Neural progenitor cell (in vitro differentiated cells): ENCODE measurements at regions not wholly inside any gene's neighbourhood (a gene's known extent, or its start where the extent isn't known, plus 50 kb on each side); places are given as distances from the start of the nearest gene placed in this dataset.

Experiments used
- DNase-seq: peaks from one replicate; pipeline ENCODE4 v3.0.0-alpha.2; 2016; ENCODE audit warnings: low spot score
- H2AFZ ChIP-seq: fragments of 200-600 bp; sonication (generic); replicated peaks from 2 replicates; pipeline ENCODE4 v1.6.1; 2016; ENCODE audit warnings: antibody characterized with exemption
- H3F3A ChIP-seq: fragments of 200-600 bp; sonication (generic); 2 replicates; pipeline ENCODE4 v1.6.1; 2016; ENCODE audit warnings: antibody characterized with exemption, low read depth
- H3K27ac ChIP-seq: fragments of 200-600 bp; sonication (generic); 2 replicates; pipeline ENCODE4 v1.5.1; 2016; ENCODE audit warnings: mild to moderate bottlenecking
- H3K27me3 ChIP-seq: fragments of 200-600 bp; sonication (generic); 2 replicates; pipeline ENCODE4 v1.6.1; 2016; ENCODE audit warnings: mild to moderate bottlenecking, moderate library complexity
- H3K36me3 ChIP-seq: fragments of 200-600 bp; sonication (generic); 2 replicates; pipeline ENCODE4 v1.5.1; 2016
- H3K4me1 ChIP-seq: fragments of 200-600 bp; sonication (generic); 2 replicates; pipeline ENCODE4 v1.6.1; 2016; ENCODE audit warnings: mixed run types
- H3K4me2 ChIP-seq: fragments of 200-600 bp; sonication (generic); 2 replicates; pipeline ENCODE4 v1.6.1; 2016
- H3K4me3 ChIP-seq: fragments of 200-600 bp; sonication (generic); 2 replicates; pipeline ENCODE4 v1.5.1; 2016
- H3K79me2 ChIP-seq: fragments of 200-600 bp; sonication (generic); 2 replicates; pipeline ENCODE4 v1.6.1; 2016; ENCODE audit warnings: low read depth
- H3K9ac ChIP-seq: fragments of 200-600 bp; sonication (generic); 2 replicates; pipeline ENCODE4 v1.6.1; 2016
- H3K9me3 ChIP-seq: fragments of 200-600 bp; sonication (generic); 2 replicates; pipeline ENCODE4 v1.5.1; 2016; ENCODE audit warnings: low read depth
- H4K20me1 ChIP-seq: fragments of 200-600 bp; sonication (generic); 2 replicates; pipeline ENCODE4 v1.6.1; 2016; ENCODE audit warnings: low read depth
- H3K27ac Mint-ChIP-seq: 3 replicates; pipeline ENCODE4 v1.8.0; 2021; ENCODE audit warnings: mixed read lengths
- H3K27me3 Mint-ChIP-seq: 2 replicates; pipeline ENCODE4 v1.8.0; 2022; ENCODE audit warnings: low read depth, mild to moderate bottlenecking, inconsistent platforms, moderate library complexity, mixed read lengths; ENCODE audit not compliant: insufficient read depth
- H3K36me3 Mint-ChIP-seq: 3 replicates; pipeline ENCODE4 v1.8.0; 2021; ENCODE audit warnings: mixed read lengths
- H3K4me1 Mint-ChIP-seq: 3 replicates; pipeline ENCODE4 v1.8.0; 2021; ENCODE audit warnings: mixed read lengths
- H3K4me3 Mint-ChIP-seq: 3 replicates; pipeline ENCODE4 v1.8.0; 2021; ENCODE audit warnings: mild to moderate bottlenecking, moderate library complexity, mixed read lengths
- H3K9me3 Mint-ChIP-seq: 3 replicates; pipeline ENCODE4 v1.8.0; 2020; ENCODE audit warnings: mixed read lengths
- CTCF ChIP-seq: fragments of 200-600 bp; sonication (generic); IDR thresholded peaks from 2 replicates; pipeline ENCODE4 v1.5.1; 2017; ENCODE audit warnings: antibody characterized with exemption, mild to moderate bottlenecking
- EZH2 ChIP-seq: fragments of 200-600 bp; sonication (generic); IDR thresholded peaks from 2 replicates; pipeline ENCODE4 v1.6.1; 2017; ENCODE audit warnings: antibody characterized with exemption, mild to moderate bottlenecking, moderate library complexity
- EZH2phosphoT487 ChIP-seq: fragments of 200-600 bp; sonication (generic); IDR thresholded peaks from 2 replicates; pipeline ENCODE4 v1.6.1; 2017; ENCODE audit warnings: antibody characterized with exemption

- H3K4me3 ChIP-seq, result no peak overlapping the region
- no peak for DNase-seq
- H3F3A ChIP-seq, result no peaks in the 10 kb centered on the region
- no peaks in the 10 kb centered on the region for H4K20me1 ChIP-seq
- TF ChIP-seq CTCF (no peak), EZH2phosphoT487 (no peak), EZH2 (no peak)
- H3K9ac ChIP-seq, result no peak overlapping the region
- no peaks in the 10 kb centered on the region for H3K9me3 ChIP-seq
- H3K36me3 ChIP-seq, result no peaks in the 10 kb centered on the region
- no peaks in the 10 kb centered on the region for H3K79me2 ChIP-seq
- H3K4me2 ChIP-seq, result no peak overlapping the region
- H2AFZ ChIP-seq, result no peak overlapping the region
- Mint-ChIP-seq H3K9me3 (peaks cover 15% of the 10 kb centered on the region), H3K4me1 (peaks cover 5% of the 10 kb centered on the region), H3K27me3 (no peaks in the 10 kb centered on the region), H3K27ac (no peak overlapping the region), H3K36me3 (no peaks in the 10 kb centered on the region), H3K4me3 (no peak overlapping the region)
- peaks cover 4% of the 10 kb centered on the region for H3K4me1 ChIP-seq
- H3K27me3 ChIP-seq, result no peaks in the 10 kb centered on the region
- H3K27ac ChIP-seq, result no peak overlapping the region
Measured at GRCh38 chr18:53819174-53819573, 405.3 kb downstream of the MBD2 start.

GRCh38 chr18:53817976-53818950 is 406.2 kb downstream of the MBD2 start:
- no peaks in the 10 kb centered on the region for H3K9me3 ChIP-seq
- no peaks in the 10 kb centered on the region for H3K36me3 ChIP-seq
- H3K9ac ChIP-seq, result no peak overlapping the region
- Mint-ChIP-seq H3K4me1 (peaks cover 5% of the 10 kb centered on the region), H3K9me3 (peaks cover 11% of the 10 kb centered on the region), H3K27me3 (no peaks in the 10 kb centered on the region), H3K27ac (no peak overlapping the region), H3K36me3 (no peaks in the 10 kb centered on the region), H3K4me3 (no peak overlapping the region)
- no peak overlapping the region for H3K4me2 ChIP-seq
- no peak for DNase-seq
- H3K27me3 ChIP-seq, result no peaks in the 10 kb centered on the region
- TF ChIP-seq EZH2, result no peak
- no peak for TF ChIP-seq EZH2phosphoT487
- TF ChIP-seq CTCF, result no peak
- no peak overlapping the region for H3K27ac ChIP-seq
- no peaks in the 10 kb centered on the region for H3K79me2 ChIP-seq
- H3K4me3 ChIP-seq, result no peak overlapping the region
- no peaks in the 10 kb centered on the region for H3F3A ChIP-seq
- no peaks in the 10 kb centered on the region for H4K20me1 ChIP-seq
- H3K4me1 ChIP-seq, result peaks cover 4% of the 10 kb centered on the region
- H2AFZ ChIP-seq, result no peak overlapping the region

- TF ChIP-seq CTCF (no peak), EZH2phosphoT487 (no peak), EZH2 (no peak)
- H3K27ac Mint-ChIP-seq, result no peak overlapping the region
Measured at GRCh38 chr18:53800171-53800570, 424.3 kb downstream of the MBD2 start.

More at GRCh38 chr18:53800171-53800570, 424.3 kb downstream of the MBD2 start:
- Mint-ChIP-seq H3K27me3 (peaks cover 4% of the 10 kb centered on the region), H3K9me3 (no peaks in the 10 kb centered on the region), H3K4me1 (no peaks in the 10 kb centered on the region), H3K4me3 (no peak overlapping the region), H3K36me3 (no peaks in the 10 kb centered on the region)
- H3K27me3 ChIP-seq, result no peaks in the 10 kb centered on the region
- no peaks in the 10 kb centered on the region for H3K79me2 ChIP-seq
- no peak overlapping the region for H3K4me3 ChIP-seq
- H3K27ac ChIP-seq, result no peak overlapping the region
- no peaks in the 10 kb centered on the region for H3K4me1 ChIP-seq
- no peaks in the 10 kb centered on the region for H3F3A ChIP-seq
- no peaks in the 10 kb centered on the region for H4K20me1 ChIP-seq
- DNase-seq, result no peak
- no peaks in the 10 kb centered on the region for H3K9me3 ChIP-seq
- no peak overlapping the region for H3K4me2 ChIP-seq
- H2AFZ ChIP-seq, result no peak overlapping the region
- H3K9ac ChIP-seq, result no peak overlapping the region
- H3K36me3 ChIP-seq, result no peaks in the 10 kb centered on the region
